ENCODE measurements at regions not wholly inside any gene's neighbourhood (a gene's known extent, or its start where the extent isn't known, plus 50 kb on each side); places are given as distances from the start of the nearest gene placed in this dataset.
A peak's percentile ranks its signal among the peaks of the same experiment; 100 is the strongest.

- DNase-seq = no peak
These were observed 94.9 kb upstream of the GEMIN8 start for GRCh38 chrX:14124562-14124961.

GRCh38 chrX:14095702-14096101 is 66.0 kb upstream of the GEMIN8 start:
- peak; percentile 20 for DNase-seq

DNA sequence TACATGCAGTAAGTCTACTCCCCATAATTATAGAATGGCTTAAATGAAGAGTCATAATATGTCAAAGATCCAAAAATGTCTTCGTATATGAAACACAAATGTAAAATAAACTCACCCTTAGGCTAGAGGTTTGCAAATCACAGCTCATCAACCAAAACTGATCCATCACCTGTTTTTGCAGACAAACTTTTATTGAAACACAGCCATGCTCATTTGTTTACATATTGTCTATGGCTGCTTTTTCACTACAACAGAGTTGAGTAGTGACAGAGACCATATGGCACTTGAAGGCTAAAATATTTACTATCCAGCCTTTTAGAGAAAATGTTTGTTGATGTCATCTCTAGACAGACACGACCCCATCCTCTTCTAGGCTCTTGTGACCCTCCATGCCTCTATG is 64.5 kb upstream of the GEMIN8 start:
- DNase-seq = no peak

- no peak for DNase-seq
These were observed 54.8 kb upstream of the GEMIN8 start for GRCh38 chrX:14084466-14084865.

DNA sequence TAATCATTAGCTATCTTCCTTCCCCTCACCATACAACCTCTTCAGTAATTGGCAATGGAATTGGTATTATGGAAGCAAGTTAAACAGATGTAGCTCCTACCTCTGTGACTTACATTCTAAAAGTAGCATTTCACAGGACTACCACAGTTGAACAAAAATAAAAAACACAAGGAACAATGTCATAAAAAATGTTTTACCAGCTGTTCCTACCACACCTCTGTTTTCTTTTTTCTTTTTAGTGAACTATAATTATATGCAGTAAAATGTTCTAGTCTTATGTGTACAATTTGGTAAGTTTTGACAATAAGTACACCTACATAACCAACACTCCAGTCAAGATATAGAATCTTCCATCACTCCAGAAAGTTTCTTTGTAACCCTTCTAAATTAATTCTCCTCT is 54.1 kb upstream of the GEMIN8 start:
- DNase-seq = no peak

DNA sequence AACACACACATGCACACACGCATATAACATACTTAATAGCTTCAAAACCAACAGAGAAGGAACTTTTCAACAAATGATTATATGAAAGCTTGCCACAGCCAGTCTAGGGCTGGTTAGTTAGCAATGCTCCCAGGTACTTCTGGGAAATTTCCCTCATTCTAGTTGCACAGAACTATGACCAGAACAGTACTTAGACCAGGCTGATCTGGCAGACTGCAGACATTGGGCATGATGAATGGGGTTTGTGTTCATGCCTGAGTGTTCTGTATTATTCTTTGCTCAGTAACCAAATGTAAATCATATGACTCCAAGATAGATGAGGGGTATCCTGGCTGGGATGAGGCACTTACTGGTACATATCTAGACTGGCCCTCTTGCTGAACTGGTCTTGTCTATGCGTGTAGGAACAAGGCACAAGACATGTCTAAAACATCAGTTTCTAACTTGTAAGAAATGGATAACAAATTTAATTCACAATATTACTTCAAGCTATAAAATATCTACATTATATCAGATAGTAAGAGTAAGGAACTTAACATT is 50.3 kb upstream of the GEMIN8 start:
- DNase-seq = no peak

All from stimulated activated CD4-positive, alpha-beta T cell treated with anti-CD3 and anti-CD28 coated beads, Interleukin-12 subunit alpha, Interleukin-12 subunit beta, amount 100 ng/mL, for 4 hours (primary cell).